Activated CD4-positive, CD25-positive, alpha-beta regulatory T cell treated with anti-CD3 and anti-CD28 coated beads, Interleukin-2, amount 50 U/mL, for 16 hours (primary cell): ENCODE measurements at regions not wholly inside any gene's neighbourhood (a gene's known extent, or its start where the extent isn't known, plus 50 kb on each side); places are given as distances from the start of the nearest gene placed in this dataset.

Experiments used
- DNase-seq: peaks from one replicate; pipeline ENCODE4 v3.0.0-alpha.2; 2020; ENCODE audit warnings: low read depth, low spot score

DNA sequence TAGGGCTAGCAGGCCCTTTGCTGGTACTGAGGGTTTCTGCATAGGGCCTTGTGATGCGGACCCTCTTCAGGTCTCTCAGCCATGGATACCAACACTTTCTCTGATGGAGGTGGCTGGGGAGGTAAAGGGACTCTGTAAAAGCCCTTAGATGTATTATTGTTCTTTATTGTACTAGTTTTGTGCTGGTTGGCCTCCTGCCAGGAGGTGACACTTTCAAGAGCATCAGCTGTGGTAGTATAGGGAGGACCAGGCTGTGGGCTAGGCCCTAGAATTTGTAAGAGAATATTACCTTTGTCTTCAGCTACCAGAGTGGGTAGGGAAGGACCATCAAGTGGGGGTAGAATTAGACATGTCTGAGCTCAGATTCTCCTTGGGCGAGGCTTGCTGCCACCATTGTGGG, 936.3 kb downstream of the CENPC start:
- no peak for DNase-seq

DNA sequence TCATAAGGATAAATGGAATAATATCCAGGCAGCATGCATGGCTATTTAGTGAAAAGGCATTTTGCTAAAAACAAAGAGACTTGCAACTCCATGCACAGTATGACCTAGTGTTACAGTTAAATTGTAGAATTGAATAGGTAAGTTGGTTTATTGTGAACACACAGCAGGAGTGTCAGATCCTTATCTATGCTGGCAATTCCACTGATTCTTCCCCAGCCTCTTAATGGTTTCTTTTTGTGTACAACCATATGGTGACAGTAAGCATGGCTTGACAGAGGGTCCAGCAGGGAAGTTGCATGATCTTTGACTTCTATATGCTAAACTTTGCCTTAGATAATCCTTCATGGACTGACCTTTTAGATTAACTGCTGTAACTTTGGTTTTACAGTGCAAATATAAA, 936.6 kb upstream of the EPHA5 start:
- DNase-seq = no peak

DNA sequence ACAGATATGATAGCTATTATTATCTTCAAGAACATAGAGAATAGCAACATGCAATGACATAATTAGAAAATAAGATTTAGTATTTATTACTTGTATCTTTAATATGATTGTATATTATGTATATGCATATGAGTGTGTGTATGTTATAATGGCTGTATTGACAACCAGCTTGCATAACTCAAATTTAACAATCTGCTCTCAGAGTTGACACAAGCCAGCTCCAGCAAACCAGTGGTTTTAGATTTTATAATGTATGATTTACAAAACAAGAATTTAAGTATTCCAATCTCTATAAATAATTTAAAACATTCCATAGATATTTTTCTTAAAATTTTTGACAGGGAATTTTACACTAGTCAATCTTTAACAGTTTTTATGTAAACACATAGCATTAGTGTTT, 935.9 kb upstream of the EPHA5 start:
- DNase-seq = no peak

DNA sequence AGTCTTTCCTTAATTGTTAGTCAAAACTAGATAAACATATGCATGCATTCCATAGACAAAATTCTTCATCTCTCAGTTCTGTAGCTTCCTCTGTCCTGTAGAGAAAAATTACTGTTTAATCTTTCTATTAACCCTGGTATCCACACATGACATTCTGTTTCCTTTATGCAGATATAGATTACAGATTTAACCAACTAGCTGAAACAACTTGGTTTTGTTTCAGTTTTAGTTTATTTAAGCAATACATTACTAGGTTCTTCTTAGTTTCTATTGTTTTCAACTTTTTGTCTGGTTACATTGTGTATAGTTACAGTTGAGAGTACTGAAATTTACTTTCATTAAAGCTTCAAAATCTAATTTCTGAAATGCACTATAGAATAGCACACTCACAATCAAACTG, 933.9 kb upstream of the EPHA5 start:
- DNase-seq = no peak

DNA sequence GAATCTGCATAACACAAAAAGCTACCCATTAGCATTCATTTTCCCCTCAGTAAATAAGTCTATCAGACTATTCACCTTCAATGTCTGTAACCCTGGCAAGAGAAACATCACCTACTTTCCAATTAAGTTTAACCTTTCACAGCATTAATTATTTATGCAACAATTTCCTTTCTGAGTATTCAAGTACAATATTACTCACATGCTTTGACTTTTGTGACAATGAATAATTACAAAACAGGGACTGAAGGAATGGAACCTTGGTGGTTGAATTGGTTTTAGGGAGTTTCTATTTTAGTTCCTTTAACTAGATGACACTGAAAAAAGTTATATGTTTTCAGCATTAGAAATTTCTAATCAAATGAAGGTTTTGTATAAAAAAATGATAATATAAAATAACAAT, 932.3 kb upstream of the EPHA5 start:
- DNase-seq = no peak

DNA sequence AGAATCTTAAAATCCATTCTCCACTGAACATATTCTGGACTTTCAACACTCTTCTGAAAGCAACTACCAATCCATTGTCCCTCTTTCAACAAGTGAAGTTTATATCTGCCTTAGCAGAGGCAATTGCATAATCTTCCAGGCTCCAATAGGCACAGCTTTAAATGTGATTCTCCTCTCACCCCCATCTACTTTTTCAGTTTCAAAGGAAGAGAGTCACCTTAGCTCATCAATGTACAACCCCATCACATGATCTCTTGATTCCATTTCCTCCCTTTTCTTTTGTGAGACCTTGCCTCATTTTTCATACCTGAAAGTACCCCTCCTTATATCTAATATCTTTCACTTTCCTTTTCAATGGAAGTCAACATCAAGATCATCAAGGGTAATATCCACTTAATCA, 921.7 kb upstream of the EPHA5 start:
- no peak for DNase-seq

DNA sequence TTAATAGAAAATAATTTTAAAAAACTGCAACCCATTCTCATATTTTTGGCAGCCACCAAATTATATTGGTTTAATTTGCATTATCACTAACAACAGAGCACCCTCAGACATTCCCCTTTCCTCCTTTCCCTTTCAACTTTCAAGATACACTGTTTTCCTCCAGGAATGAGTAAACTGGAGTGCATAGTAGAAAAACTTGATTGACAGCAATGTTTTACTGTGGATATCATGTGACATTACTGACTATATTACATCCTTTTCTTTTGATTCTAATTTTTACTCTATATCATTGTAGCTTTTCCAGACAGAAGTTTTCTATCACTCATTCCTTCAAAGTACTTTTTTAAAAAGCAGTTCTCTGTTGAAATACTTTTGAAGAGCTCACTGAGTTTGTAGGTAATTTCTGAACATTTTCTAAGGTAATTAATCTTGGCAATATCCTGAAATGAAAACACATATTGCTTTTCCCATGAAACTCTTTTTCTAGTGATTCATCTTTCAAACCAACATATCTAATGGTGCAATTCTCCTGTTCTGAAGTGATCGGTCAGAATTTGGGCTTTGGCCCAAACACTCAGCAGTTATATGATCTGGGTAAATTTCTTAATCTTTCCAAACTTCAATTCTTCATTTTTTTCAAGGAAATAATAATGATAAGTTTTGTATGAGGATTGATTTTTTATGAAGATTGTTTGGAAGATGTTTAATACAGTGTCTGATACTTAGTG, 920.4 kb upstream of the EPHA5 start:
- no peak for DNase-seq

DNA sequence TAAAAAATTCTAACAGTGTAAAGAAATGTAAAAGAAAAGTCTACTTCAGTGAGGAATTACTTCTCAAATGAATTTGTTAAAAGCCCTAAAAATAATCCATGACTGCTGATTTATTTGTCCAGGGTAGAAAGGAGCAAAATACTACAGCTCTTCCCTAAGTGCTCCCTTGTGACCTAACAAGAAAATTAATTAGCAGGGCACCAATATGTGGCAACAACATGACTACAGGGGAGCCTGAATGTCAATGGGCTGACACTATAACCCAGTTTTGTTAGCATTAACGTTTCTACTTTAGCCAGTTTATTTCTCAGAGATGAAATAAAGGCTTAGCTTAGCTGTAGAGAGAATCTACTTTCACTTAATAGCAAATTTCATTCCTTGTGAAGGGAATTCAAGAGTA, 918.9 kb upstream of the EPHA5 start:
- DNase-seq = no peak

DNA sequence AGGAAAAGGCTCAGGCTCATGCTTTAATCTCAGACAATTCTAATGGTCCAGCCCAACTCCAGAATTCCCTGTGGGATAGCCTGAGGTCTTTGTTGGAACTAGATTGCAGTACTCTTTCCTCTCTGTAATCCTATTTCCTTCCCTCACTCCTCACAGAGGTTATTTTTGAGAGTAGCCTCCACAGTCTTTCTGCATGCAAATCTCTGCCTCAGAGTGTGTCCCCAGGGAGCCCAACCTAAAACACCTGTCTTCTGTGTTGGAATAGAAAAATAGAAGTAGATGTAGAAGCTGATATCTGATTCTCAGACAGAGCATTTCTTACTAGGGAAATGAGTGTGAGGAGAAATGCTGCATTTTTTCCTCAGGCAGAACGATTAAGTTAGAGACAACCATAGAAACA, 915.5 kb upstream of the EPHA5 start:
- DNase-seq = no peak

DNA sequence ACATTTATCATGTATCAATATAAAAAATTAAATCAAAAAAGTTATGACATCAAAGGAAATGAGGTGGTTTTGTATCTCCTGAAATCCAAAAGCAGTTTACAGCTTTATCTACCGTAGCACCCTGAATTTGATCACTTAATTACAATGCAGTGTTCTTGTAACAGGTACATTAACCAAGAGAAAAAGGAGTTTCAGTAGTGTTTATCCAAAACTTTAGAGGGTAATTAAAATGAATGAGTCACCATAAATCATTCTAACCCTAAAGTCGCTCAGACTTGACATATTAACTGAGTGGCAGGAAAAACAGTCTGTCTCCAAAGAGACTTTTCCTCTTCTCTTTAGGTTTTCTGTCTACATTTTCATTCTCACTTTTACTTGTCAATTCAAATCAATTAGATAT, 907.6 kb upstream of the EPHA5 start:
- no peak for DNase-seq

DNA sequence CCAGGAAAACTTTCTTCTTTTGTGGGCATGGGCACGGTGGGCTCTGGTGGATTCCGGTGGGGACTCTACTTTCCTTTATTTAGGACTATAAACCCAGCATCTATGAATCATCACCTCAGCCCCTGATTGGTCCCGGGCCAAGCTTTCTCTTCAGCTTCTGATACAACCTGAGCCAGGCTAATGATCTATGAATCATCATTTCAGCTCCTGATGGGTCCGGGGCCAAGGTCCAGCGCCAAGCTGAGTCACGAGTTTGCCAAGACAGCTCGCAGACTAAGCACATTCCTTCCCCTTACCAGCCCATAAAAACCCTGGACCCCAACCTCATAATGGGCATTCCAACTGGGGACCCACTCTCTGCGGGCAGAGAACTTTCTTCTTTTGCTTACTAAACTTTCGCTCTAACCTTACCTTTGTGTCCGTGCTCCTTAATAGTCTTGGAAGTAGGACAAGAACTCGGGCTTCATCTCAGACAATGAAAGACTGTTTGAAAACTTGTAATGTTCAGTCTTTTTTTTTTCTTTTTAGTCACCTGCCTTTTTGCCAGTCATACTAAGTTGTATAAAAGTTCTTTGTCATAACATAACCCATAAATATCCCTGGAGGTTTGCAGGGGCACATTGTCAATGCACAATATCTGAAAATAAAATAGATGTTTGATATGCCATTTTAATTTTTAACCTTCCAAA, 904.9 kb upstream of the EPHA5 start:
- no peak for DNase-seq

DNA sequence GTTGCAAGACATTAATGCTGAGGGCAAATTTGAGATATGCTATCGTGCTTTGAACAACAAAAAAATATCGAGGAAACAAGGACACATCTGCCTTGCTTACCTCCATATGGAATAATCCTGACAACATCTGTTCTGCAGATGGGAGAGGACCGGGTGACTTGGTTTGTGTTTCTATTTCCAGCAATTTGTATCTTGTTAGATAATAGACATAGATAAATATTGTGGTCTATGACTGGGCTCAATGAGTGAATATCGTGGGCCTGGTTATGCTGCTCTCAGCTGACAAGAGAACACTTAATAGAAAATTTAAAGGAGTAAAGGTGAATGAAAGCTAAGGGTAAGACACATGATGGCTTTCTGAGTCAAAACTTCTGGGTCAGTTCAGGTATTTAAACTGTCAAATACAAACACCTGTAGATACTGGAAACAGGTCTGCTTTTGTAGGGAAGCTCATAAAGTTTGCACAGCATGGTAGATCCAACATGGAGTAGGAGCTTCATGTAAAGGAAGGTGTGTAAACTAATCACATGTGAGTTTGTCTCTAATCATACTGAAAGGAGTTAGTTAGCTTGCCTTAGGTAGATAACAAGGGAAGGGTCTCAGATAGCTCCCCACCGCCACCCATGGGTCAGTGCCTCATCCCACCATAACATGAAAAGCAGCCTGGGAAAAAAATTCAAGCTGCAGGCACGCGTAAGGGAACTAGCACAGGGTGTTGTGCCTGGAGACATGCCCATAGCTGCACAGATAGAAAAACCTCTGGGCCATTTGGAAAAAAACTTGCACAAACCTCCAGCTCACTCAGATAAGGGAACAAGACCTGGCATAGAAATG, 904.1 kb upstream of the EPHA5 start:
- DNase-seq = no peak

DNA sequence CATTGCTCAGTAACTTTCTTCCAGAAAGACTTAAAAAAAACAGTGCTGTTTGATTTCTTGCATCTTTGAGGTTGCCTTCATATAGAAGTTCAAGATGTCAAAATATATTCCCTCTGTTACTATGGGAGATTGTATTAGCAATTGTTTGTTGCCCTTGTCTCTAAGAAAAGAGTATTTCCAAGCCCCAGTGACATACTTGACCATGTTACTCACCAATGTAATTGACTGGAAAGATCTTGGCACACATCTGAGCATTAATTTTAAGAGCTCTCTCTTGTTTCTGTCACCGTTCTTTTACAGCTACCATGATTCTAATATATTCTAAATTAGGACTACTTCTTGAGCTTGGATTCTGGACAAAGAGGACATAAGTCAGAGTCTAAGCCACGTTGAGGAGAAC, 902.7 kb upstream of the EPHA5 start:
- DNase-seq = no peak

DNA sequence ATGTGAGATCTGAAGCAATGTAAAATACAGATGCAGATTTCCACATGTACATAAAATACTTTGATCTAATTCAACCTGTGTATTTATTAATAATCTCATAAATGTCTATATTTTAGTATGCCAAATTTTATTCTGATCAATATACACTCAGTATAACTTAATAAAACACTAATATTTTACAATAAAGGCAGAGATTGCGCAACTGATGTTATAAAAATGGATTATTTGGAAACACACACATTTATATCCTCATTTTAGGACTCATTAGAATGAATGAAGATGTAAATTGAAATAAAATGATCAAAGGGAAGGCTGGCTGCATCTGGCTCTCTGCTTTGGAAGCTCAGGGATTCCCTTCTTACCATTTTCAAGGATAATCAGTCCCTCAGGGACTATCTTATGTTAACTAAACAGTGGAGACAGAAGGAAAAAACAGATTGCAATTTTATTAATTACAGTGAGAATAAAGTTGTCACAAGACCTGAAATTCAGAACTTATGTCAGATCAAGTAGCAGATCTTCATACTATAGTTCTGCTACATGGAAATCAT, 900.9 kb upstream of the EPHA5 start:
- DNase-seq = no peak

DNA sequence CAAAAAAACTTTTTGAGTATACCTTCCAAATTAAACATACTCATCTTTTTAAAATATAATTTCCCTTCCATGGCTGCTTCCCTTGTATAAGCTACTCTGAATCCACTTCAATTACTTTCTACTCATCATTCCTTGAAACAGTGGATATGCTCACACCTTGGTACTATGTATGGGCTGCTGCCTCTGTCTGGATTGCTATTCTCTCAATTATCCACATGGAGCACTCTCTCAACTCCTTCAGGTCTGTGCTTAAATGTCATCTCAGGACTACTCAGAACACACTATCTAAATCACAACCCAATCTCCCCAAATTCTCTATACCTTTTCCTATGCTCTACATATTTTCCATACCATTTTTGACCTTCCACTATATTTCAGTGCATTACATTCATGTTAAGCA, 898.9 kb upstream of the EPHA5 start:
- DNase-seq = no peak

DNA sequence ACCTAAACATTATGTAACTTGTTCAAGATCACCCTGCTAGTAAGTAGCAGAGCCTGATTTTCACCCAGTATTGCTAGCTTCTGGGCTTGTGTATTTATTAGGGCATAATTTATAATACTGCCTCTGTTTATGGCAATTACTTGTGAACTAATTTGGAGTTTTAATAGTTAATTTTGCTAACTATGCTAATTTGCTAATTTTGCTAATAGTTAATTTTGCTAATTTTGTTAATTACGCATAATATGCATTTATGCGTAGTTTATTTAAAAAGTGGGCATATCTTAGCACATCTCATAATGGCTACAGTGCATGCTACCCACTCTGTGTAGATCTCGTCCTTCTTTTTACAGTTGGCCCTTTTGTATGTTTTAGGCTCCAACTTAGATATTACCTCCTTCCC, 898.1 kb upstream of the EPHA5 start:
- DNase-seq = no peak

DNA sequence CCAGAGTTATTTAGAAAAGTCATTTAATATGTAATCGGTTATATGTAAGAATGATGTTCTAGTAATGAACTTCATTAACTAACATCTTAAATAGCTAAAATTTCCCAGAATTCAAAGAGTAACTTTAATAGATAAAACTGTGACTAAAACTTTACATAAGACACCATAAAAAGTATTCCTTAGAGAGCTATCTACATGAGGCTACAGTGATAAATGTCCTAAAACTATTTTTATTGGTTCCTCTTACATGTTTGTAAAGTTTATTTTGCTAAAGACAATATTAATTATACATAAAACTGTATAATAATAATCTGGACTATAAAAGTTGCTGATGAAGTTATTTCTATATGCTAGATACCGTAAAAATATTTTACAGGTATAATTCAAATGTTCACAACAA, 897.7 kb upstream of the EPHA5 start:
- no peak for DNase-seq

DNA sequence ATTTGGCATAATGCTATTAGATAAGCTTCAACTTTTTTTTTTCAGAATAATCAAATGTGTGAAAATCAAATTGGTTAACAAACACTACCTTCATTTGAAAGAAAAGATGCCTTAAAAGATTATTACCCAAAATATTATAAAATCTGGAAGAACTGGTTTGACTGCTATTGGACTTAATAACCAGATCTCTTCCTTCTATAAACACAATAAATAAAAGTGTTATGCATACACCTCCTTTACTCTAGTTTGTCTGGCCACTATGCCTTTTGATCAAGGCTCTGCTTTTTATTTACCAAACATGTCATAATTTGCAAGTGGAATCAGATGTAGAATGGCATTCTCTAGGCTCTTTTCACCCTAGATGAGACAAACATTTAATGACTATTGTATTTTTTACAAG, 897.3 kb upstream of the EPHA5 start:
- no peak for DNase-seq

DNA sequence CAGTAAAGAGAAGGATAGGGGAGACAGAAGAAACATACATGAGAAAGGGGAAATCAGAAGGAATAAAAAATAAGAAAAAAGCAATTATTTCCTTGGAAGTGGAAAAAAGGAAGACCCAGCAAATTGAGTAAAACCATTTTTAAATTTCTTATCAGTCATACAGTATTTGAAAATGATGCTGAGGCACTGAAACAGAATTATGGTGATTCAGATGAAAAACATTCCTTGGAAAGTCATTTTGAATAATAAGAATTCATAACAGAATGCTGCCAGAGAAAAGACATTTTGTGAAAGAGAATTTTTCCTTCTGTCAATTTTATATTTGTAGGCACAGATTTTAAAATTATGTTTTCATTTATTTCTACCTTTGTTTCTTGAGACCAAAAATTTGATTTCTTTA, 895.5 kb upstream of the EPHA5 start:
- DNase-seq = no peak

DNA sequence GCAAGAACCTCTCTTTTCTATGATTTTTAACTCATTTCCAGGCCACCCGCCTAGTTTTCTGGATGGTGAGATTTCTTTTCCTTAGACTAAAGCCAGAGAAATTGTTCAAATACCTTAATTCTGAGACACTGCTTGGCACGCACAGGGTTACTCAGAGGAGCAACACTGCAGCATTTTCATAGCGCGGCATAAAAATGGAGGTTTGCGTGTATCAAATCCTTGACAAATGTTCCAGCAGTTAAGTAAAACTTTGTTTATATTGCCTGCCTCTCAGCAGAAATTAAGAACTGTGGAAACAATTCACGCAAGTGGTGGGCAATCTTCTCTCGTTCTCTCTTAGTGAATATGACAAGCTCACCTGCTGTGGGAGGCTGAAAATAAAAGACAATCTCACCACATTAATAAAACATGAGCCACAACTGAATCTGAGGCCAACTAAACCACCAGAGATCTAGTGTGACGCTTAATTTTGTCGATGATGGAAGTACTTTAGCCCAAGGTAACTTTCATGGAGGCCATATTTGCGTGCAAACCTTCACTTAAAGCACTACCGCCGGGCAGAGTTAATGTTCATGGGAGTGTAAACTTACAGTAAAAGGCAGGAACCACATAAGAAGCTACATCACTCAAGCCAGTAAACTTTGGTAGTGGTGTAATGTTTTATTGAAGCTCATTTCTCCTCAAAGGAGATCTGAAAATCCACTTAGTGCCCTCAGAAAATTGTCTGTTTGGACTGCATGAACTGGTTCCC, 894.8 kb upstream of the EPHA5 start:
- no peak for DNase-seq

DNA sequence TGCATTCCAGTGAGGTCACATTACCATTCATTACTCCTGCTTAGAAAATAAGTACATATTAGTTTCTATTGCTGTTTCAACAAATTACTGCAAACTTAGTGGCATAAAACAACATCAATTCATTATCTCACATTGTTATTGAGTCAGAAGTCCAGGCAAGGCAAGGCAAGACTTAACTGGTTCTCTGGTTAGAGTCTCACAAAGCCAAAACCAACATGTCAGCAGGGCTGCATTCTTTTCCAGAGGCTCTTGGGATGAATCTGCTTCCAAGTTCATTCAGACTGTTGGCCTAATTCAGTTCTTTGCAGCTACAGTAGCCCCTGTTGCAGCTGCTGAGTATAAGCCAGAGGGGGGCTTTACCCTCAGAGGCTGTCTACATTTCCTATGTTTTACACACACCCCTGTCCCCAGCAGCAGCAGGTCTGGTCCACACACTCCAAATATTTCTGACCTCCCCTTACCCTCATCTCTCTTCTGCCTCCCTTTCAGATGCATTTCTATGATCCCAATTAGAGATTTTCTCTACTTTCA, 892.1 kb upstream of the EPHA5 start:
- DNase-seq = no peak
